K562 (cell line): ENCODE measurements at regions not wholly inside any gene's neighbourhood (a gene's known extent, or its start where the extent isn't known, plus 50 kb on each side); places are given as distances from the start of the nearest gene placed in this dataset.

Experiments used
- ATAC-seq: fragments of 200-7000 bp; cut with Tn5 transposase; 3 replicates; pipeline ENCODE4 v1.9.1; 2020; ENCODE audit warnings: moderate library complexity
- BruUV-seq: library from RNA; stranded (reverse); fragments of 400-500 nt; replicated peaks from 2 replicates; lab custom pipeline; 2021; lab: Mats Ljungman, UMichigan
- CTCF ChIA-PET: fragments of 300-600 bp; formaldehyde crosslinking; extraction: SDS; loops from one replicate; lab custom pipeline; 2021; ENCODE audit warnings: low intra/inter-chr PET ratio; lab: Yijun Ruan, JAX
- POLR2A ChIA-PET: fragments of 300-600, 350-650 bp; sonication (Branson Sonifier 250); formaldehyde crosslinking; extraction: SDS; loops from one replicate; lab custom pipeline; 2021; ENCODE audit warnings: antibody characterized with exemption, inconsistent platforms; lab: Yijun Ruan, JAX
- DNase-seq, 4 experiments: peaks; one replicate each; pipeline versions ENCODE4 v3.0.0 to v3.0.0-alpha.2; 2011 to 2018; ENCODE audit warnings: low spot score in 3 of 4, mixed read lengths in 3 of 4; ENCODE audit errors: extremely low read depth in 1 of 4
- FAIRE-seq: peaks from 2 replicates; lab custom pipeline; 2011; peaks lifted over from hg19 to GRCh38; lab: Jason Lieb, UNC
- H2AFZ ChIP-seq: 2 replicates; pipeline ENCODE4 v1.6.0; 2011; ENCODE audit warnings: low read depth, low read length, control low read depth, inconsistent platforms
- H3K27ac ChIP-seq: fragments of 200-600 bp; 3 replicates; pipeline ENCODE4 v1.8.0; 2011; ENCODE audit warnings: low read depth, mild to moderate bottlenecking, control low read depth, inconsistent platforms, low read length, moderate library complexity, mixed read lengths; ENCODE audit errors: extremely low read depth
- H3K27me3 ChIP-seq, 2 experiments: fragments of 300-600 bp in 1 of 2; 2 replicates in 1 of 2; 3 replicates in 1 of 2; pipeline versions ENCODE4 v1.6.0 to v1.8.0; 2011; ENCODE audit warnings: inconsistent platforms in 2 of 2, low read length in 2 of 2, mild to moderate bottlenecking in 1 of 2, mixed read lengths in 1 of 2, moderate library complexity in 1 of 2; ENCODE audit not compliant: control insufficient read depth in 2 of 2, insufficient read depth in 2 of 2
- H3K36me3 ChIP-seq: fragments of 300-600 bp; 3 replicates; pipeline ENCODE4 v1.8.0; 2011; ENCODE audit warnings: mild to moderate bottlenecking, low read length, inconsistent platforms; ENCODE audit not compliant: control insufficient read depth, insufficient read depth
- H3K4me1 ChIP-seq, 2 experiments: fragments of 200-600 bp in 1 of 2; replicated peaks in 1 of 2; 2 replicates in 1 of 2; 3 replicates in 1 of 2; pipeline versions ENCODE4 v1.5.1 to v1.8.0; 2011; ENCODE audit warnings: inconsistent platforms in 2 of 2, low read length in 2 of 2, mild to moderate bottlenecking in 1 of 2, mixed read lengths in 1 of 2, moderate library complexity in 1 of 2; ENCODE audit not compliant: control insufficient read depth in 2 of 2, insufficient read depth in 2 of 2
- H3K4me2 ChIP-seq: 2 replicates; pipeline ENCODE4 v1.6.1; 2011; ENCODE audit warnings: low read length, control low read depth, inconsistent platforms, mixed read lengths; ENCODE audit not compliant: insufficient read depth
- H3K4me3 ChIP-seq: fragments of 200-600 bp; sonication (generic), shearing (Covaris generic); 2 replicates; pipeline ENCODE4 v1.5.1; 2016; ENCODE audit warnings: control low read depth, inconsistent platforms
- H3K79me2 ChIP-seq: fragments of 200-600 bp; 3 replicates; pipeline ENCODE4 v1.8.0; 2011; ENCODE audit warnings: low read length, inconsistent platforms; ENCODE audit not compliant: control insufficient read depth, insufficient read depth
- H3K9ac ChIP-seq, 2 experiments: 2 replicates each; pipeline versions ENCODE4 v1.6.0 to v1.6.1; 2011; ENCODE audit warnings: low read depth in 2 of 2, low read length in 2 of 2, control low read depth in 1 of 2, inconsistent platforms in 1 of 2, mild to moderate bottlenecking in 1 of 2, mixed read lengths in 1 of 2; ENCODE audit not compliant: insufficient read depth in 1 of 2
- H3K9me1 ChIP-seq: one replicate; pipeline ENCODE4 v1.6.0; 2011; ENCODE audit warnings: inconsistent platforms, mild to moderate bottlenecking, low read length, moderate library complexity; ENCODE audit not compliant: control insufficient read depth, insufficient read depth
- H3K9me3 ChIP-seq: replicated peaks from 2 replicates; pipeline ENCODE4 v1.5.1; 2011; ENCODE audit warnings: low read depth, low read length, inconsistent platforms; ENCODE audit not compliant: control insufficient read depth, insufficient read depth
- H4K20me1 ChIP-seq: replicated peaks from 2 replicates; pipeline ENCODE4 v1.6.1; 2011; ENCODE audit warnings: low read length, inconsistent platforms, mixed read lengths; ENCODE audit not compliant: control insufficient read depth, insufficient read depth
- AFF1 ChIP-seq, 2 experiments: fragments of 450-650 bp; IDR thresholded peaks; 2 replicates each; pipeline ENCODE4 v1.6.1; 2018; ENCODE audit warnings: mild to moderate bottlenecking in 2 of 2, low read depth in 1 of 2; ENCODE audit not compliant: partially characterized antibody in 2 of 2
- CBX1 ChIP-seq: sonication (generic); IDR thresholded peaks from 2 replicates; pipeline ENCODE4 v1.6.1; 2016; ENCODE audit warnings: antibody characterized with exemption, low read depth, mild to moderate bottlenecking
- CBX2 ChIP-seq: fragments of 200-600 bp; sonication (generic); IDR thresholded peaks from one replicate; pipeline ENCODE4 v1.6.1; 2012; ENCODE audit warnings: mild to moderate bottlenecking, low read length, inconsistent platforms; ENCODE audit not compliant: insufficient read depth, poor library complexity, severe bottlenecking
- HCFC1 ChIP-seq: IDR thresholded peaks from 2 replicates; pipeline ENCODE4 v1.6.1; 2012; ENCODE audit warnings: low read depth, low read length, improper control_type of control experiment
- NCOA1 ChIP-seq: fragments of 450-650 bp; IDR thresholded peaks from 2 replicates; pipeline ENCODE4 v1.6.1; 2016; ENCODE audit warnings: low read depth
- SAP30 ChIP-seq: fragments of 200-600 bp; sonication (generic); IDR thresholded peaks from 2 replicates; pipeline ENCODE4 v1.6.1; 2012; ENCODE audit warnings: borderline replicate concordance, low read depth, mild to moderate bottlenecking, moderate library complexity, low read length, control low read depth, inconsistent platforms; ENCODE audit not compliant: insufficient read depth, poor library complexity, severe bottlenecking
- TRIM25 ChIP-seq: fragments of 450-650 bp; IDR thresholded peaks from 2 replicates; pipeline ENCODE4 v1.7.0; 2016; ENCODE audit warnings: borderline replicate concordance
- WHSC1 ChIP-seq: IDR thresholded peaks from one replicate; pipeline ENCODE4 v1.6.1; 2012; ENCODE audit warnings: low read length, control low read depth, inconsistent platforms
- ZNF274 ChIP-seq: IDR thresholded peaks from 2 replicates; pipeline ENCODE4 v1.6.1; 2011; ENCODE audit warnings: low read depth, mild to moderate bottlenecking, low read length, moderate library complexity, borderline replicate concordance
- ZNF408 ChIP-seq: fragments of 250-450 bp; sonication (Bioruptor Pico); IDR thresholded peaks from 2 replicates; pipeline ENCODE4 v1.4.0; 2020; ENCODE audit warnings: low read depth, mild to moderate bottlenecking, moderate library complexity
- ZNF644 ChIP-seq: fragments of 200-800 bp; sonication (Bioruptor generic); IDR thresholded peaks from 2 replicates; pipeline ENCODE4 v1.6.1; 2016; ENCODE audit warnings: low read depth, missing genetic modification characterization, missing compliant biosample characterization
- ZZZ3 ChIP-seq: fragments of 450-650 bp; IDR thresholded peaks from 2 replicates; pipeline ENCODE4 v1.6.1; 2016; ENCODE audit warnings: antibody characterized with exemption, mild to moderate bottlenecking, moderate library complexity
- WGBS: fragments of 100-300 bp; shearing (Covaris generic); methylation state at CpG from one replicate; pipeline ENCODE4 v1.1.6; 2016; ENCODE audit warnings: low coverage, mixed read lengths; ENCODE audit not compliant: insufficient coverage; ENCODE audit errors: missing lambda C conversion rate; 5-methylcytosine and 5-hydroxymethylcytosine counted together
- in situ Hi-C: fragments of 300-500 bp; cut with MboI; formaldehyde crosslinking; loops from 4 replicates; pipeline ENCODE4 v1.15.0; 2018; ENCODE audit warnings: inconsistent platforms, mixed read lengths
- intact Hi-C: fragments of 100-400 bp; cut with micrococcal nuclease; formaldehyde crosslinking; loops from 2 replicates; pipeline ENCODE4 v1.14.2; 2022
- TF ChIP-seq, protein P1 (sequence below): sonication (generic); formaldehyde crosslinking; IDR thresholded peaks from 2 replicates; pipeline ENCODE4 v1.8.0; 2022; ENCODE audit warnings: mild to moderate bottlenecking, missing genetic modification reagents
- TF ChIP-seq, protein P2 (sequence below): fragments of 450-650 bp; conservative IDR thresholded peaks from 2 replicates; pipeline ENCODE4 v1.6.1; 2016; ENCODE audit warnings: missing genetic modification characterization, low read depth, mild to moderate bottlenecking, missing compliant biosample characterization, moderate library complexity

GRCh38 chr2:230600285-230600684 lies 112.4 kb upstream of the CAB39 start:
- in situ Hi-C loops = no loop called here
- TF ChIP-seq ZZZ3 (no peak), CBX2 (no peak), HCFC1 (no peak), SAP30 (no peak), AFF1 (IDR thresholded peaks at IDR 0.05; ENCODE audit: low read depth in 1 of 2, partially characterized antibody in 2 of 2) (no peak), WHSC1 (no peak), ZNF644 (tag) (no peak), TRIM25 (no peak), CBX1 (no peak), NCOA1 (no peak), ZNF274 (no peak), ZNF408 (CRISPR knock-in tag) (no peak)
- TF ChIP-seq, protein P1, sequence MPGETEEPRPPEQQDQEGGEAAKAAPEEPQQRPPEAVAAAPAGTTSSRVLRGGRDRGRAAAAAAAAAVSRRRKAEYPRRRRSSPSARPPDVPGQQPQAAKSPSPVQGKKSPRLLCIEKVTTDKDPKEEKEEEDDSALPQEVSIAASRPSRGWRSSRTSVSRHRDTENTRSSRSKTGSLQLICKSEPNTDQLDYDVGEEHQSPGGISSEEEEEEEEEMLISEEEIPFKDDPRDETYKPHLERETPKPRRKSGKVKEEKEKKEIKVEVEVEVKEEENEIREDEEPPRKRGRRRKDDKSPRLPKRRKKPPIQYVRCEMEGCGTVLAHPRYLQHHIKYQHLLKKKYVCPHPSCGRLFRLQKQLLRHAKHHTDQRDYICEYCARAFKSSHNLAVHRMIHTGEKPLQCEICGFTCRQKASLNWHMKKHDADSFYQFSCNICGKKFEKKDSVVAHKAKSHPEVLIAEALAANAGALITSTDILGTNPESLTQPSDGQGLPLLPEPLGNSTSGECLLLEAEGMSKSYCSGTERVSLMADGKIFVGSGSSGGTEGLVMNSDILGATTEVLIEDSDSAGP = no peak
- TF ChIP-seq, protein P2, sequence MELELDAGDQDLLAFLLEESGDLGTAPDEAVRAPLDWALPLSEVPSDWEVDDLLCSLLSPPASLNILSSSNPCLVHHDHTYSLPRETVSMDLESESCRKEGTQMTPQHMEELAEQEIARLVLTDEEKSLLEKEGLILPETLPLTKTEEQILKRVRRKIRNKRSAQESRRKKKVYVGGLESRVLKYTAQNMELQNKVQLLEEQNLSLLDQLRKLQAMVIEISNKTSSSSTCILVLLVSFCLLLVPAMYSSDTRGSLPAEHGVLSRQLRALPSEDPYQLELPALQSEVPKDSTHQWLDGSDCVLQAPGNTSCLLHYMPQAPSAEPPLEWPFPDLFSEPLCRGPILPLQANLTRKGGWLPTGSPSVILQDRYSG = no peak

More at GRCh38 chr2:230600285-230600684, 112.4 kb upstream of the CAB39 start:
- Histone ChIP-seq H4K20me1 (no peaks in the 10 kb centered on the region), H3K27ac (no peak overlapping the region), H3K9me1 (no peaks in the 10 kb centered on the region), H3K36me3 (no peaks in the 10 kb centered on the region), H3K79me2 (no peaks in the 10 kb centered on the region), H3K27me3 (no peaks in the 10 kb centered on the region), H3K4me3 (no peak overlapping the region), H3K9me3 (no peaks in the 10 kb centered on the region), H3K4me1 (no peaks in the 10 kb centered on the region), H3K4me2 (no peak overlapping the region), H2AFZ (no peak overlapping the region), H3K9ac (no peak overlapping the region)
- DNase-seq (no peak), FAIRE-seq (no peak), ATAC-seq (no peak)
- 29% methylated on average over 3 of the region's 5 CpGs for WGBS
- intact Hi-C loops = loop anchor here (5.0 kb wide), 1 partner anchor 588 kb away; no protein-coding TSS in a partner anchor
- no TSS peak for BruUV-seq
- CTCF ChIA-PET = interaction anchor here (0.7 kb wide), 1 partner anchor 238 kb away, joined by 3 read pairs; no protein-coding TSS in a partner anchor
- POLR2A ChIA-PET = no interaction called here
